ENCODE measurements at regions not wholly inside any gene's neighbourhood (a gene's known extent, or its start where the extent isn't known, plus 50 kb on each side); places are given as distances from the start of the nearest gene placed in this dataset.

DNA sequence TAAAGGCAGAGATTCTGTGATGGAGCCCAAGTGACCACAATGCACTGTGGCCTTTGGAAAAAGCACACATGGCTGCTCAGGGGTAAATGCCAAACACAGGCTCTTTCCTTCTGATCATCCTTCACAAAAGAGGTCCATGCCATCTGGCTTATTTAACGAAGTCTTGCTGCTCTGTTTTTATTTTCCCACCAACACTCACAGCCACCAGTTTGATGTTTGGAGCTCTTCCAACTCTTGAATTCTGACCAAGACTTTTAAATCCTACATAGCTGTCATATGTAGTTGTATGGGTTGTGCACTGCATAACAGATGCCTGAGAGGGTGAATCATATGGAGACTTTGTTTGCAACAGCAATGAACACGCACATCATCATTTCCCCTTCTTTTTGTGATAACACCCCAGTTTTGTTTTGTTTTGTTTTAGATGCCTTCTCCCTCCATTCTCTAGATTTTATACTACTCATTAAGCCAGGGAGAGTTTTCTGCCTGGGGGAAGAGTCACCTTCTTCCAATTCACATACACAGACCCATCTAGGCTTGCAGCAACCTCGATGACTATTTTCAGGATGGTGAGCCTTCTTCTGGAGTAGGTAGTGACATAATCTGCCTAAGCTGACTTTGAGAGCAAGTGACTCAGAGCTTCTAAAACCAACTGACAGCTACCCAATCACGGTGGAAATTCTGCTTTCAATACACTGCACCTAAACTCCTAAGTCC is 145.2 kb upstream of the WSCD2 start:
- Histone ChIP-seq H3K4me1 (no peaks in the 10 kb centered on the region), H3K9me3 (no peaks in the 10 kb centered on the region), H3K36me3 (no peaks in the 10 kb centered on the region), H3K27ac (no peak overlapping the region), H3K27me3 (no peaks in the 10 kb centered on the region), H3K4me3 (no peak overlapping the region)
- intact Hi-C loops (cut with DNase I; ENCODE audit: low total_unique reads) (no loop called here), in situ Hi-C loops (cut with MboI; ENCODE audit: low sequenced_read_pairs in 4 of 4) (no loop called here)
- no peak for ATAC-seq
- TF ChIP-seq, protein P1, sequence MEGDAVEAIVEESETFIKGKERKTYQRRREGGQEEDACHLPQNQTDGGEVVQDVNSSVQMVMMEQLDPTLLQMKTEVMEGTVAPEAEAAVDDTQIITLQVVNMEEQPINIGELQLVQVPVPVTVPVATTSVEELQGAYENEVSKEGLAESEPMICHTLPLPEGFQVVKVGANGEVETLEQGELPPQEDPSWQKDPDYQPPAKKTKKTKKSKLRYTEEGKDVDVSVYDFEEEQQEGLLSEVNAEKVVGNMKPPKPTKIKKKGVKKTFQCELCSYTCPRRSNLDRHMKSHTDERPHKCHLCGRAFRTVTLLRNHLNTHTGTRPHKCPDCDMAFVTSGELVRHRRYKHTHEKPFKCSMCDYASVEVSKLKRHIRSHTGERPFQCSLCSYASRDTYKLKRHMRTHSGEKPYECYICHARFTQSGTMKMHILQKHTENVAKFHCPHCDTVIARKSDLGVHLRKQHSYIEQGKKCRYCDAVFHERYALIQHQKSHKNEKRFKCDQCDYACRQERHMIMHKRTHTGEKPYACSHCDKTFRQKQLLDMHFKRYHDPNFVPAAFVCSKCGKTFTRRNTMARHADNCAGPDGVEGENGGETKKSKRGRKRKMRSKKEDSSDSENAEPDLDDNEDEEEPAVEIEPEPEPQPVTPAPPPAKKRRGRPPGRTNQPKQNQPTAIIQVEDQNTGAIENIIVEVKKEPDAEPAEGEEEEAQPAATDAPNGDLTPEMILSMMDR (IDR thresholded peaks at IDR 0.05 in 4 of 5, conservative IDR thresholded peaks at IDR 0.05 in 1 of 5): no peak
- no peak for TF ChIP-seq POLR2A (IDR thresholded peaks at IDR 0.05)
- DNase-seq: no peak

DNA sequence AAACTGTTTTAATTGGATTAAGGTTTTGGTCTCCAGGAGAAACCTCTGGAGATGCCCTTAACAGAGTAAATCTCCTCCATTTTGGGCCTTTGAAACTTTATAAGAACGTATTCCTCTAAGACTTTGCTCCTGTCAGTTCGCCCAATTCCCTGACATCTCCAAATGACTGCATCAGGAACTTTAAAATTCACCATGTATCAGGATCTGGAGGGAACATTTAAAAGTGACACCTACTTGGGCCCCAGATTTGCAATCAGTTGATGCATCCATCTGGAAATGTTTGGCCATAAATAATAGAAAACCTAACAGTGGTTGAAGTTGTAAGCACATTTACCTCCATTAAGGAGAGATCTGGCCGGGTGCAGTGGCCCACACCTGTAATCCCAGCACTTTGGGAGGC is 144.1 kb upstream of the WSCD2 start:
- Histone ChIP-seq H3K4me3 (no peak overlapping the region), H3K9me3 (no peaks in the 10 kb centered on the region), H3K27me3 (no peaks in the 10 kb centered on the region), H3K36me3 (no peaks in the 10 kb centered on the region), H3K4me1 (no peaks in the 10 kb centered on the region), H3K27ac (no peak overlapping the region)
- intact Hi-C loops (cut with DNase I; ENCODE audit: low total_unique reads) (no loop called here), in situ Hi-C loops (cut with MboI; ENCODE audit: low sequenced_read_pairs in 4 of 4) (no loop called here)
- no peak for DNase-seq
- TF ChIP-seq POLR2A (IDR thresholded peaks at IDR 0.05): no peak
- TF ChIP-seq, protein P1 (IDR thresholded peaks at IDR 0.05 in 4 of 5, conservative IDR thresholded peaks at IDR 0.05 in 1 of 5): no peak
- no peak for ATAC-seq

DNA sequence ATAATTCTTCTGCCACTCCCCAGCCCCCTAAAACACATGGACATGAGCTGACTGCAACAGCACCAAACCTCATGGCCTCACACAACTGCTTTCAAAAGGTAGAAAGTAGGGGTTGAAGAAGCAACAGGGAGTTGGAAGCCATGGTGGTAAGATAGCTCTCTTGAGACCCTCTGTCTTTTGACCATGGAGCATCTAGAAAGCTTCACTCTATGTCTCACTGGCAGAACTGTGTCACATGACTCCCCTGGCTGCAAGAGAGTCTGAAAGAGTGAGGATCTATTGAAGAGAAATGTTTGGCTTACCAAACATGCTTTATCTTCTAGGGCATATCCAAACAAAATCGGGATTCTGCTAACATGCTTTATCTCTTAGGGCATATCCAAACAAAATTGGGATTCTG is 142.9 kb upstream of the WSCD2 start:
- no peak for TF ChIP-seq POLR2A (IDR thresholded peaks at IDR 0.05)
- TF ChIP-seq, protein P1 (IDR thresholded peaks at IDR 0.05 in 4 of 5, conservative IDR thresholded peaks at IDR 0.05 in 1 of 5): no peak
- Histone ChIP-seq H3K27ac (no peak overlapping the region), H3K4me3 (no peak overlapping the region), H3K27me3 (no peaks in the 10 kb centered on the region), H3K36me3 (no peaks in the 10 kb centered on the region), H3K9me3 (no peaks in the 10 kb centered on the region), H3K4me1 (no peaks in the 10 kb centered on the region)
- in situ Hi-C loops (cut with MboI; ENCODE audit: low sequenced_read_pairs in 4 of 4): no loop called here
- intact Hi-C loops (cut with DNase I; ENCODE audit: low total_unique reads): no loop called here
- ATAC-seq: no peak
- no peak for DNase-seq

DNA sequence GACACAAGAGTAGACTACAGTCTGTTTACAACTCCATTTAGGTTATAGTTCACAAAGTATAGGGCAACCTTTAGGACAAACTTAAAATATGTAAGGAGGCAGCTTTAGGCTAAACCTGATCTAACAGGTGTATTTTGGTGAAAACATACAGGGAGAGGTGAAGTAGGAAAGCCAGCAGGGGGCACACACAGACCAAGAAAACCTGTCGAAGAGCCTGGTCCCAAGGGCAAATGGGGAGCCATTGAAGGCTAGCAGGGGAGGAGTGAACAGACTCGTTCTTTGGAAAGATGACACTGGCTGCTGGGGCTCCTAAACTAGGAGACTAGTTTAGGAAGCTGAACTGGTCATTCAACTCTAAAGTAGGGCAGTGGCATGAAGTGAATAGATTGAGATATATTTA is 138.8 kb upstream of the WSCD2 start:
- H3K4me1 ChIP-seq: no peaks in the 10 kb centered on the region
- TF ChIP-seq, protein P1 (IDR thresholded peaks at IDR 0.05 in 4 of 5, conservative IDR thresholded peaks at IDR 0.05 in 1 of 5): peak in 1 of 5 experiments; percentile 23
- no peak for TF ChIP-seq POLR2A (IDR thresholded peaks at IDR 0.05)
- no peaks in the 10 kb centered on the region for H3K36me3 ChIP-seq
- no peak for DNase-seq
- intact Hi-C loops (cut with DNase I; ENCODE audit: low total_unique reads): loop anchor here (5.0 kb wide), 2 partner anchors 202 to 522 kb away; no protein-coding TSS in a partner anchor
- no peaks in the 10 kb centered on the region for H3K9me3 ChIP-seq
- no peak for ATAC-seq
- H3K4me3 ChIP-seq: no peak overlapping the region
- in situ Hi-C loops (cut with MboI; ENCODE audit: low sequenced_read_pairs in 4 of 4): no loop called here
- H3K27me3 ChIP-seq: no peaks in the 10 kb centered on the region
- no peak overlapping the region for H3K27ac ChIP-seq

DNA sequence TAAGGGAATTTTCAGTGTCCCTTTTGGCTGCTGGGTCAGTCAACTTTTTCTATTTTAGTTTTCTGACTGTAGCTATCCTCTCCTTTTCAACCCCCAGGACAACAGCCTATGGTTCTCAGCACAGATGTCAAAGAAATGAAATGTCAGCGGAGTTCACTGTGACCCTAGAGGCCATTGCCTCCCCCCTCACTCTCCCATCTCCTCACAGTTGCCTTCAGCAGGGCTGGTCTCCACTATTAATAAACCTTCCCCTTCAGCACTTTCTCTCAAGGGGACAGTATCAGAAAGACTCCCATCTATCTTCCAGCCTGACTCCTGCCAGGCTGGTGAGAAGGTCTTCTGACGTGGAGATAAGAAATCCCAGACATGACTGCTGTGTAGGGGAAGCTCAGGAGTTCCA is 137.1 kb upstream of the WSCD2 start:
- no peak overlapping the region for H3K4me3 ChIP-seq
- TF ChIP-seq POLR2A (IDR thresholded peaks at IDR 0.05): no peak
- TF ChIP-seq, protein P1 (IDR thresholded peaks at IDR 0.05 in 4 of 5, conservative IDR thresholded peaks at IDR 0.05 in 1 of 5): no peak
- in situ Hi-C loops (cut with MboI; ENCODE audit: low sequenced_read_pairs in 4 of 4) (no loop called here), intact Hi-C loops (cut with DNase I; ENCODE audit: low total_unique reads) (loop anchor here (5.0 kb wide), 2 partner anchors 200 to 520 kb away; no protein-coding TSS in a partner anchor)
- no peak overlapping the region for H3K27ac ChIP-seq
- no peaks in the 10 kb centered on the region for H3K4me1 ChIP-seq
- DNase-seq: no peak
- no peaks in the 10 kb centered on the region for H3K36me3 ChIP-seq
- no peaks in the 10 kb centered on the region for H3K9me3 ChIP-seq
- no peak for ATAC-seq
- no peaks in the 10 kb centered on the region for H3K27me3 ChIP-seq

Data from gastrocnemius medialis (tissue), 4 donors.